ENCODE measurements at regions not wholly inside any gene's neighbourhood (a gene's known extent, or its start where the extent isn't known, plus 50 kb on each side); places are given as distances from the start of the nearest gene placed in this dataset.
"Not testable (repeated sequence)": the region's sequence is repeated elsewhere in the genome, so short reads cannot be mapped to it uniquely, and the experiment has no call there.

DNA sequence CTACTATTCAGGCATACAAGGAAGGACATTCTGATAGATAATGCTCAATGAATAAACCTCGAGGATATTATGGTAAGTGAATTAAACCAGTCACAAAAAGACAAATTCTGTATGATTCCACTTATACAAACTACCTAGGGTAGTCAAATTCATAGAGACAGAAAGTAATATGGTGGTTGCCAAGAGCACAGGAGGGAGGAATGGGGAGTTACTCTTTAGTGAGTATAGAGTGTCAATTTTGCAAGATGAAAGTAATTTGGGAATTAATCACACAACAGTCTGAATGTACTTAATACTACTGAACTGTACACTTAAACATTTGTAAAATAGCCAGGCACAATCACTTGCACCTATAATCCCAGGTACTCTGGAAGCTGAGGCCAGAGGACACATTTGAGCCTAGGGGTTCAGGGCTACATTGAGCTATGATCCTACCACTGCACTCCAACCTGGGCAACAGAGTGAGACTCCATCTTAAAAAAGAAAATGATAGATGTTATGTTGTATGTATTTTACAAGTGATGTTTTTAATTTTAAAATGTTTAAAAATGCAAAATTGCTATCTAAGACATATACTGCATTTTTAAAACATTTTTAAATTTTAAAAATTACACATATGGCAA, 91.0 kb downstream of the NPAP1 start:
- H3K4me3 ChIP-seq (ENCODE audit: low read depth, low read length), result no peak overlapping the region
- no peak for TF ChIP-seq CTCF (IDR thresholded peaks at IDR 0.05; ENCODE audit: low read depth, low read length, missing control alignments)
- in situ Hi-C loops (cut with HindIII; ENCODE audit: low sequenced_read_pairs), result no loop called here
- DNase-seq (ENCODE audit: low read depth), result no peak

- no peak for TF ChIP-seq CTCF (IDR thresholded peaks at IDR 0.05; ENCODE audit: low read depth, low read length, missing control alignments)
- peak overlapping the region; percentile 46 for H3K4me3 ChIP-seq (ENCODE audit: low read depth, low read length)
- no peak for DNase-seq (ENCODE audit: low read depth)
- in situ Hi-C loops (cut with HindIII; ENCODE audit: low sequenced_read_pairs), result no loop called here
Observed at GRCh38 chr15:24772266-24772665, 96.7 kb downstream of the NPAP1 start.

GRCh38 chr15:24772686-24773373, 97.3 kb downstream of the NPAP1 start:
- in situ Hi-C loops (cut with HindIII; ENCODE audit: low sequenced_read_pairs), result no loop called here
- no peak for TF ChIP-seq CTCF (IDR thresholded peaks at IDR 0.05; ENCODE audit: low read depth, low read length, missing control alignments)
- peak; percentile 34 for DNase-seq (ENCODE audit: low read depth)
- peak overlapping the region; percentile 46 for H3K4me3 ChIP-seq (ENCODE audit: low read depth, low read length)

- TF ChIP-seq CTCF (IDR thresholded peaks at IDR 0.05; ENCODE audit: low read depth, low read length, missing control alignments), result no peak
- in situ Hi-C loops (cut with HindIII; ENCODE audit: low sequenced_read_pairs), result no loop called here
- DNase-seq (ENCODE audit: low read depth), result no peak
- H3K4me3 ChIP-seq (ENCODE audit: low read depth, low read length), result no peak overlapping the region
Observed at GRCh38 chr15:24777307-24777706, 101.7 kb downstream of the NPAP1 start.

GRCh38 chr15:24784506-24784905, 108.9 kb downstream of the NPAP1 start:
- in situ Hi-C loops (cut with HindIII; ENCODE audit: low sequenced_read_pairs), result no loop called here
- no peak overlapping the region for H3K4me3 ChIP-seq (ENCODE audit: low read depth, low read length)
- no peak for DNase-seq (ENCODE audit: low read depth)
- TF ChIP-seq CTCF (IDR thresholded peaks at IDR 0.05; ENCODE audit: low read depth, low read length, missing control alignments), result no peak

DNA sequence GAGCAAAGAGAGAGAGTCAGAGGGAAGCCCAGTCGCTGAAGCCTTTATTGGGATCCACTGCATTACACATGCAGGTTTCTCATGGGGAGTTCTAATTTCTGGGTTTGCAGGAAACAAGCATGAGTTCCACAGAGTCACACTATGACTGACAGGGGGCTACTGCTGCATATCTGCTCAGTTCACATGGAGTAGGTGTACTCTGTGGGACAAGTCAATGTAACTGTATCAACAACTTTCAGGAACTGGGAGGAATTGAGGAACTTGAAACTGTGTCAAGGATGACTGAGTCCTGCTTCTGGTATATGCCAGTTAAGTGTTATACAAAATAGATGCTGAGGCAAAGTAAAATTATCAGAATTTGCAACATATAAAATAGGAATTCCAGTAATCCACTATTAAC, 110.8 kb downstream of the NPAP1 start:
- no peak overlapping the region for H3K4me3 ChIP-seq (ENCODE audit: low read depth, low read length)
- no peak for TF ChIP-seq CTCF (IDR thresholded peaks at IDR 0.05; ENCODE audit: low read depth, low read length, missing control alignments)
- in situ Hi-C loops (cut with HindIII; ENCODE audit: low sequenced_read_pairs), result no loop called here
- no peak for DNase-seq (ENCODE audit: low read depth)

DNA sequence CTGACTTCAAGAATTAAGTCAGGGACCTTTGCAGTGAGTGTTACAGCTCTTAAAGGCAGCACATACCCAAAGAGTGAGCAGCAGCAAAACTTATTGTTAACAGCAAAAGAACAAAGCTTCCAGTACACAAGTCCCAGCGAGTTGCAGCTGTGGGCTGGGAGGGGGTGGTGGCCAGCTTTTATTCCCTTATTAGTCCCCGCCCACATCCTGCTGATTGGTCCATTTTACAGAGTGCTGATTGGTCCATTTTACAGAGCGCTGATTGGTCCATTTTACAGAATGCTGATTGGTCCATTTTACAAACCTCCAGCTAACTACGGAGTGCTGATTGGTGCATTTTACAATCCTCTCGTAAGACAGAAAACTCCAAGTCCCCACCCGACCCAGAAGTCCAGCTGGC, 127.0 kb downstream of the NPAP1 start:
- in situ Hi-C loops (cut with HindIII; ENCODE audit: low sequenced_read_pairs); H3K4me3 ChIP-seq (ENCODE audit: low read depth, low read length); DNase-seq (ENCODE audit: low read depth): not testable (repeated sequence)

All from astrocyte of the cerebellum (primary cell).